Medulla oblongata (tissue), 1 donor: ENCODE measurements at regions not wholly inside any gene's neighbourhood (a gene's known extent, or its start where the extent isn't known, plus 50 kb on each side); places are given as distances from the start of the nearest gene placed in this dataset.

Source experiments
- DNase-seq: peaks from one replicate; pipeline ENCODE4 v3.0.0-alpha.2; 2015; ENCODE audit errors: extremely low spot score

- DNase-seq = no peak
Measured at GRCh38 chr7:106420210-106420609, 135.4 kb upstream of the NAMPT start.

GRCh38 chr7:106419455-106420182, 134.8 kb upstream of the NAMPT start:
- DNase-seq = no peak

GRCh38 chr7:106418526-106418925, 133.7 kb upstream of the NAMPT start:
- no peak for DNase-seq

- no peak for DNase-seq
Measured at GRCh38 chr7:106418094-106418493, 133.3 kb upstream of the NAMPT start.

GRCh38 chr7:106417273-106417902, 132.6 kb upstream of the NAMPT start:
- DNase-seq = no peak

GRCh38 chr7:106416430-106416829, 131.6 kb upstream of the NAMPT start:
- DNase-seq = no peak

- DNase-seq = no peak
Measured at GRCh38 chr7:106415433-106415832, 130.7 kb upstream of the NAMPT start.

- DNase-seq = no peak
Measured at GRCh38 chr7:106413446-106413845, 128.7 kb upstream of the NAMPT start.

GRCh38 chr7:106405697-106406141, 120.9 kb upstream of the NAMPT start:
- DNase-seq = no peak

- no peak for DNase-seq
Measured at GRCh38 chr7:106402898-106403297, 118.1 kb upstream of the NAMPT start.

GRCh38 chr7:106400923-106401322, 116.1 kb upstream of the NAMPT start:
- no peak for DNase-seq

GRCh38 chr7:106398786-106399185, 114.0 kb upstream of the NAMPT start:
- DNase-seq = no peak

GRCh38 chr7:106397994-106398393, 113.2 kb upstream of the NAMPT start:
- no peak for DNase-seq

GRCh38 chr7:106394526-106394925, 109.7 kb upstream of the NAMPT start:
- DNase-seq = no peak

GRCh38 chr7:106393564-106394251, 108.9 kb upstream of the NAMPT start:
- no peak for DNase-seq

- DNase-seq = no peak
Measured at GRCh38 chr7:106392590-106392989, 107.8 kb upstream of the NAMPT start.

- no peak for DNase-seq
Measured at GRCh38 chr7:106392144-106392543, 107.4 kb upstream of the NAMPT start.

GRCh38 chr7:106386958-106387357, 102.2 kb upstream of the NAMPT start:
- DNase-seq = no peak

- DNase-seq = no peak
Measured at GRCh38 chr7:106384373-106384772, 99.6 kb upstream of the NAMPT start.

- DNase-seq = no peak
Measured at GRCh38 chr7:106382929-106383328, 98.1 kb upstream of the NAMPT start.

GRCh38 chr7:106382129-106382528, 97.3 kb upstream of the NAMPT start:
- no peak for DNase-seq

GRCh38 chr7:106381252-106381651, 96.5 kb upstream of the NAMPT start:
- DNase-seq = no peak

- DNase-seq = no peak
Measured at GRCh38 chr7:106377847-106378361, 93.1 kb upstream of the NAMPT start.
